Esophagus muscularis mucosa (tissue), 3 donors: ENCODE measurements at regions not wholly inside any gene's neighbourhood (a gene's known extent, or its start where the extent isn't known, plus 50 kb on each side); places are given as distances from the start of the nearest gene placed in this dataset.

ENCODE experiments used
- CTCF ChIP-seq, 3 experiments: fragments of 200-600 bp in 2 of 3; fragments of 450-650 bp in 1 of 3; sonication (generic) in 2 of 3; IDR thresholded peaks; one replicate each; pipeline ENCODE4 v1.5.1; 2017 to 2019; ENCODE audit warnings: antibody characterized with exemption in 3 of 3, mild to moderate bottlenecking in 2 of 3, moderate library complexity in 1 of 3
- POLR2AphosphoS5 ChIP-seq, 2 donors: sonication (generic); formaldehyde crosslinking; IDR thresholded peaks; one replicate each; pipeline ENCODE4 v1.6.1; 2017; ENCODE audit warnings: antibody characterized with exemption in 2 of 2

DNA sequence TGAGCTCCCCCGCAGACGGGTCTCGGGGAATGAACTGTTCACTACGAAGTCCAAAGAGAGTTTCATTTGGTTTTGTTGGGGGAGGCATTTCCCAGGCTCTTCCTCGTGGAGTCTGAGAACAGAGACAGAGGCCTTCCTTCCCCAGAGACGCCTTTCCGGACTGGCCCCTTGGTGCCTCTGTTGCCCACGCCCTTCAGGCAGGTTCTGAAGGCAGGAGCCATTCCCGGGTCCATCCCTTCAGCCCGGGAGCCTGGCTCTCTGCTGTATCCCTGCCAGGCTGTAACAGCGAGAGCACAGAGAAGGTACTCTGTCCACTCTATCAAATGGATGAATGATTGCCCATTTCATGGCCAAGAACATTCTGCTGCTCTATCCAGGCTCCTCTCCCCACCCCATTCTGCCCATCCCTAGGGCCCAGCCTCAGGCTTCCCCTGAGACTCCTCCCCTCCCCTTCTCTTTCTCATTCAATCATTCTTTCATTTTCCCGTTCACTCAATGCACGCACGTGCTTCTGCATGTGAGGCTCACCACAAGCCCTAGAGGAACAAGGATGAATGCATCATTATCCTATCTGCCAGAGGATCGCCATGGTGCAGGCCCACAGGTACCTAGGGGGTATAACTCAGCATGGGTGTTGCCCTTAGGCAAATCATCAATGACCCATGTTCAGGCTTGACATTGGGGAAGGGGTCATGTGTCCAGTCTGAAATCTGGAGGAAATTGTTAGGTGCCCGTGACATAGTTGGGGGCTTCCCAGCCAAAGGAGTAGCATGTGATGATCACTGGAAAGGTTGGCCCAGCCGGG is 298.6 kb downstream of the ZNF536 start:
- TF ChIP-seq CTCF (IDR thresholded peaks at IDR 0.05) (no peak), POLR2AphosphoS5 (IDR thresholded peaks at IDR 0.05) (no peak)
